GM23248 (cell line): ENCODE measurements at regions not wholly inside any gene's neighbourhood (a gene's known extent, or its start where the extent isn't known, plus 50 kb on each side); places are given as distances from the start of the nearest gene placed in this dataset.

ENCODE experiments used
- EZH2 ChIP-seq: fragments of 200-600 bp; sonication (generic); IDR thresholded peaks from 2 replicates; pipeline ENCODE4 v1.6.1; 2018; ENCODE audit warnings: antibody characterized with exemption, mild to moderate bottlenecking; ENCODE audit not compliant: insufficient read depth, poor library complexity, severe bottlenecking
- EZH2phosphoT487 ChIP-seq: fragments of 200-600 bp; sonication (generic); IDR thresholded peaks from 2 replicates; pipeline ENCODE4 v1.6.1; 2018; ENCODE audit warnings: antibody characterized with exemption, moderate library complexity, mild to moderate bottlenecking, low read depth; ENCODE audit not compliant: insufficient read depth

DNA sequence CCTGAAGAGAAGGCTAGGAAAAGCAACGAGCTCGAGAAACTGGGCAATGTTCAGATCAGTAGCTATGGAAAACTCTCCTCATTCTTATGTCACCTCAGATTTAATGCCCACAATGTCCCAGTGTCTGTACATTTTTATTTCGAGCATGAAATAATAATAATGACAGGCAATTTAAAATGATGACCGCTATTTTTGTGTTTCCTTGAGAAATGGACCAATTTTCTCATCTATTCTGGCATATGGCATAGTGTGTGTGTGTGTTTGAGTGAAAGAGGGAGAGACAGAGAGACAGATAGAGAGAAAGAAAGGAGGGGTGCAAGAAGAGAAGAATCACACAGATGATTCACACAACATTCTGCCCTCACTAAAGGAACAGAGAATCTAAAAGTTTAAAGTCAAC, 119.1 kb upstream of the C1orf21 start:
- no peak for TF ChIP-seq EZH2
- no peak for TF ChIP-seq EZH2phosphoT487
